ENCODE measurements at regions not wholly inside any gene's neighbourhood (a gene's known extent, or its start where the extent isn't known, plus 50 kb on each side); places are given as distances from the start of the nearest gene placed in this dataset.

DNA sequence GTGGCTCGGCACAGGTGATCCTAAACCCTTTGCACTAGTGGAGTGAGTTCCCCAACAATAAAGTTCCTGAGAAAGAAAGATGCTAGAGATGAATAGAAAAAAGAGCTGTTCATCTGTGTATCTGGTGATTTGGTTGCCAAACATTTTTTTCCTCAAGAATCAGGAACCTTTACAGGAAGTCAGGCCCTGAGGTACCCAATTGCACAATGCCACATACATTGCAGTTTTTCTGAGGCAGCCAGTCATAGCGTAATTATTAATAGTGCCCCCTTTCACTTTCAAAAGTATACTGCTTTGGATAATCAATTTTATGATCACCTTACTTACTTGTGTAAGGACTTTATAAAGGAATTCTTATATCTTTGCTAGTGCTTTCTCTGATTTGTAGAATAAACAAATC lies 346.3 kb upstream of the POU3F1 start:
- no peak for DNase-seq
- H3K4me1 ChIP-seq = no peaks in the 10 kb centered on the region
- no peak overlapping the region for H3K27ac ChIP-seq
- no peaks in the 10 kb centered on the region for H3K27me3 ChIP-seq (ENCODE audit: low read depth)
- no peak for ATAC-seq
- no peaks in the 10 kb centered on the region for H3K36me3 ChIP-seq
- intact Hi-C loops (cut with DNase I) = no loop called here
- peaks cover 9% of the 10 kb centered on the region for H3K9me3 ChIP-seq
- TF ChIP-seq, protein P1, sequence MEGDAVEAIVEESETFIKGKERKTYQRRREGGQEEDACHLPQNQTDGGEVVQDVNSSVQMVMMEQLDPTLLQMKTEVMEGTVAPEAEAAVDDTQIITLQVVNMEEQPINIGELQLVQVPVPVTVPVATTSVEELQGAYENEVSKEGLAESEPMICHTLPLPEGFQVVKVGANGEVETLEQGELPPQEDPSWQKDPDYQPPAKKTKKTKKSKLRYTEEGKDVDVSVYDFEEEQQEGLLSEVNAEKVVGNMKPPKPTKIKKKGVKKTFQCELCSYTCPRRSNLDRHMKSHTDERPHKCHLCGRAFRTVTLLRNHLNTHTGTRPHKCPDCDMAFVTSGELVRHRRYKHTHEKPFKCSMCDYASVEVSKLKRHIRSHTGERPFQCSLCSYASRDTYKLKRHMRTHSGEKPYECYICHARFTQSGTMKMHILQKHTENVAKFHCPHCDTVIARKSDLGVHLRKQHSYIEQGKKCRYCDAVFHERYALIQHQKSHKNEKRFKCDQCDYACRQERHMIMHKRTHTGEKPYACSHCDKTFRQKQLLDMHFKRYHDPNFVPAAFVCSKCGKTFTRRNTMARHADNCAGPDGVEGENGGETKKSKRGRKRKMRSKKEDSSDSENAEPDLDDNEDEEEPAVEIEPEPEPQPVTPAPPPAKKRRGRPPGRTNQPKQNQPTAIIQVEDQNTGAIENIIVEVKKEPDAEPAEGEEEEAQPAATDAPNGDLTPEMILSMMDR (IDR thresholded peaks at IDR 0.05) = no peak
- H3K4me3 ChIP-seq = no peak overlapping the region

GRCh38 chr1:38381256-38381655 lies 334.7 kb upstream of the POU3F1 start:
- TF ChIP-seq, protein P1 (IDR thresholded peaks at IDR 0.05) = no peak
- no peak overlapping the region for H3K4me3 ChIP-seq
- H3K4me1 ChIP-seq = no peaks in the 10 kb centered on the region
- ATAC-seq (no peak), DNase-seq (no peak)
- no peak overlapping the region for H3K27ac ChIP-seq
- no peaks in the 10 kb centered on the region for H3K9me3 ChIP-seq
- H3K36me3 ChIP-seq = no peaks in the 10 kb centered on the region
- H3K27me3 ChIP-seq (ENCODE audit: low read depth) = no peaks in the 10 kb centered on the region
- intact Hi-C loops (cut with DNase I) = no loop called here

- H3K4me3 ChIP-seq = no peak overlapping the region
- peaks cover 12% of the 10 kb centered on the region for H3K9me3 ChIP-seq
- TF ChIP-seq, protein P1 (IDR thresholded peaks at IDR 0.05) = no peak
- ATAC-seq (no peak), DNase-seq (no peak)
- H3K36me3 ChIP-seq = no peaks in the 10 kb centered on the region
- peaks cover 4% of the 10 kb centered on the region for H3K27me3 ChIP-seq (ENCODE audit: low read depth)
- intact Hi-C loops (cut with DNase I) = no loop called here
- H3K27ac ChIP-seq = no peak overlapping the region
- H3K4me1 ChIP-seq = no peaks in the 10 kb centered on the region
Observed at GRCh38 chr1:38376577-38376976, 330.0 kb upstream of the POU3F1 start.

DNA sequence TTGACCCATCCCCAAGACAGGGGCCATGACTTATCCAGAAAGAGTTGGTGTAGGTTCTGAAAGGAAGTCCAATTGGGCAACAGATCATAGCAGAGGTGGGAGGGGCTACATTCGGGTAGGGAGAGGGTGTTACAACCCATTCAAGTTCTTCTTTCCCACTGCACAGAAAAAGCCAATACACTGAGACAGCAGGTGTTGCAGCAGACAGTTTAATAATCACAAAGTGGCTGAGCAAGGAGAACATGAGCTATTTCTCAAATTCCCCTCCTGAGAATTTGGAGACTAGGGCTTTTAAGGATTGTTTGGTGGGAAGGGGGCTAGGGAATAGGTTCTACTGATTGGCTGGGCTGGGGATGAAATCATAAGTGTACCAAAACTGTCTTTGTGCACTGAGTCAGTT lies 328.4 kb upstream of the POU3F1 start:
- TF ChIP-seq, protein P1 (IDR thresholded peaks at IDR 0.05) = no peak
- Histone ChIP-seq H3K9me3 (peaks cover 12% of the 10 kb centered on the region), H3K36me3 (no peaks in the 10 kb centered on the region), H3K4me3 (no peak overlapping the region), H3K27ac (no peak overlapping the region), H3K27me3 (ENCODE audit: low read depth) (peaks cover 4% of the 10 kb centered on the region), H3K4me1 (no peaks in the 10 kb centered on the region)
- no peak for ATAC-seq
- intact Hi-C loops (cut with DNase I) = no loop called here
- DNase-seq = no peak

DNA sequence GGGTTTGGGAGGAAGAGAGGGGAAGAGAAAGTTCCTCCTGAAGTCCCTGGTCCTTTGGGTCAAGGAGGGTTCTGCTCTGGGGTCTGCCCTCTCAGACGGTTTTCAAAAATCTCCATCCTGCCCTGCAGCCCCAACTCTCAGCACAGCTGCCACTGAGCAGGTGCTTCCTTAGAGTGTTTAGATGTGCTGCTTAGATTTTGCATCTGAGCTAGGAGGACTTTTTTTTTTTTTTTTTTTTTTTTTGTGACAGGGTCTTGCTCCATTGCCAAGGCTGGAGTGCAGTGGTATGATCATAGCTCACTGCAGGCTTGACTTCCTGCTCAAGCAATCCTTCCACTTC lies 324.9 kb upstream of the POU3F1 start:
- TF ChIP-seq, protein P1 (IDR thresholded peaks at IDR 0.05) = no peak
- intact Hi-C loops (cut with DNase I) = no loop called here
- H3K4me1 ChIP-seq = no peaks in the 10 kb centered on the region
- no peak for DNase-seq
- no peak overlapping the region for H3K27ac ChIP-seq
- H3K36me3 ChIP-seq = no peaks in the 10 kb centered on the region
- peaks cover 12% of the 10 kb centered on the region for H3K9me3 ChIP-seq
- ATAC-seq = no peak
- peaks cover 4% of the 10 kb centered on the region for H3K27me3 ChIP-seq (ENCODE audit: low read depth)
- H3K4me3 ChIP-seq = no peak overlapping the region
